ENCODE measurements at regions not wholly inside any gene's neighbourhood (a gene's known extent, or its start where the extent isn't known, plus 50 kb on each side); places are given as distances from the start of the nearest gene placed in this dataset.
"Not testable (repeated sequence)": the region's sequence is repeated elsewhere in the genome, so short reads cannot be mapped to it uniquely, and the experiment has no call there.

DNA sequence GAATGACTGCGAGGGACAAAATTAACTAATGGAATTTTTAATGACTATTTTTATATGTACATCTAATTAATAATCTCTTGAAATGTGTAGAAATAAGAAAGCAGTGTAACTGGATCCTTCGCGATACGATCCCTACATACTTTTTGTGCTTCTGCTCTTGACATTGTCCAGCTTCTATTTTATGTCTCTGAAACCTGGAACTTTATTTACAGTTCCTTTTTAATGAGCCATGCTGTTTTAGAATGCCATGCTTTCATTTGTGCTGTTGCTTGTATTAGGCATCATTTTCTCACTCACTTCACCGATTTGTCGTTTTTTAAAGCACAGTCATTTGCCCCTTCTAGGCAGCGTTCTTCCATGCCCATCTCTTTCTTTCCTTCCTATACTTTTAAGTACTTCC, 301.3 kb downstream of the EDEM1 start:
- DNase-seq: no peak

DNA sequence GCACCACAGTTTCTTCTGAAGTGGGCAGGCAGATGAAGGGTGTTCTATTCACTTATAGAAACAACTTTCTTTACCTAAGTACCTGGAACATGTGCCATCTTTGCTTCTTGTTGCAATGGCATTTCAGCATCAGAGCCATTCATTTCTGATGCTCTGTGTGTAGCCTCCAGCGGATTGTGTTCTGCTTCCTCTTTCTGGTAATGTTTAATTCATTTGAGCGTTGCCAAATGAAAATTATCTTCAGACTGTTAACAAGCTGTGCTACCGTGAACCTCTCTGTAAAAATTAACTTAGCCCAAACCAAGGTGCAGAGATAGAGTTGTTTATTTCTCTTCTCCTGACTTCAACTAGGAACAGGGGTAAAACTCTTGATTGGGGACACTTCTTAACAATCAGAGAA, 302.0 kb downstream of the EDEM1 start:
- no peak for DNase-seq

DNA sequence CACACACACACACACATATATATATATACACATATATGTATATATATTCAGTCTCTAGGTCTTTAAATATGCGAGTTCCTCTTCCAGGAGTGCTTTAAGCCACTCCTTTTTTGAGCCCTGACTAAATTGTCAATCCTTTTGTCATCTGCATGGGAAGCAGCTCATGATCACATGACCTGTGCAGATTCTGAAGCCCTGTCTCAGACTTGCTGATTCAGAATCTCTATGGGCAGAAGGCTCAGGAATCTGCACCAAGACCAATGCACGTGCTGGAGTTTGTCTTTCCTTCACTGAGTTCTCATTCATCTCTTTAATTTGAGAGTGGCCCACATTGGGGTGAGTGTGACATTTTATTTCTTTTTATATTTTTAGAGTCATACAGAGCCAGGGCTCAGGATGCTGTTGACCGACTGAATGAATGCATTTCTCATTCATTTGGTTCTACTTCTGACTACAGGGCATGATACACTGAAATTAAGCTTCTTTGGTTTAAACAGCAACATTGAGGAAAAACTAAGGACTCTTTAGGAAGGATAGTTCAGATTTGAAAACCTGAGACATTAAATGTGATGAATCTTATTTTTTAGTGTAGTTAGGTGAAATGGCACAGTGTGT, 307.5 kb downstream of the EDEM1 start:
- no peak for DNase-seq

DNA sequence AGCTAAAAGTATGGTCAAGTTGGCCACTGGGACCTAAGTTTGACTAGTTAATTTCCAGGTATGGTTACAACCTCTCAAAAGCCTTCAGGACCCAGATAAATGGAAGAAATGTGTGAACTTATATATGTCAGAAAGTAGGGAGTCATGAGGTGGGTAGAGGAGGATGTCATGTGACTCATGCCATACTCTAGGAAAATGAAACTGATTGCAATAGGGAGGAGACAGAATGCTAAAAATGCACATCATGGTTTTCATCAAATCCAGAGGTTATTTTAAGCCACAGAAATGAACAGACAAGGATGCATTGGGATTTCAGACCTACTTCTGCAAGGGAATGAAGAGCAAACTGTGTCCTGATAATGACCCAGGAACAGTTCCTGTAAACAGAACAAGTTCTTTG, 310.0 kb downstream of the EDEM1 start:
- no peak for DNase-seq

DNA sequence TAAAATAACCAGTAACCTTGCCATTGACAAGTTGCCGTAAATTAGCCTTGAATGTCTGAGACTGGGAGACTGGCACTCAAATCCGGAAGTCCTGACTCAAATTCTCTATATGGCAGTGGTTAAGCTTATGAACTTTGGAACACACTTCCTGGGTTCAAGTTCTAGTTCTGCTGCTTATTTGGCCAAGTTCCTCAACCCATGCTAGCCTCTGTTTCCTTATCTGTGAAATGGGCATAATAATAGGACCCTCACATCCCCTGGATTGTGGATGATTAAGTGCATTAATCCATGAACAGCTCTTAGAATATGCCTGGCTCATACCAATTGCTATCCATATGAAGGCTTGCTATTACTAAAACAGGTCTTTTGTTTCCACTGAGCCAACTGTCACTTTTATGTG, 311.5 kb downstream of the EDEM1 start:
- DNase-seq: no peak

DNA sequence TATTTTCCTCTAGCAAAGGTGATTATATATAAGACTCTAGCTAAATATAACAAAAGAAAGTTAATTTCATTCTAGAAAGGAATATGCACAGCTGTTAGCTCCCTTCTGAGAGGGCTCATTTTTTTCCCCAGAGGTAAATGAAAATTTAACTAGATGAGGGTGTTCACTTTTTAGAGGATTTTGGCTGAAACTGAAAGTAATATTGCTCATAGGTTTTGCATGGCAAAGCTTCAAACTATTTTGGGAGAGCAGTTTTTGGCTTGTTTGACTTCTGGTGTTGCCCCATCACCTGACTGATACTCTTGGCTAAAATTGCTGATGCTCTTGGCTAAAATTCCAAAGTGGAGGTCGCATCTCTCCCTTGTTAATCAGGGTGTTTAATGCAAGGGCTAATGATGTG, 311.9 kb downstream of the EDEM1 start:
- no peak for DNase-seq

DNA sequence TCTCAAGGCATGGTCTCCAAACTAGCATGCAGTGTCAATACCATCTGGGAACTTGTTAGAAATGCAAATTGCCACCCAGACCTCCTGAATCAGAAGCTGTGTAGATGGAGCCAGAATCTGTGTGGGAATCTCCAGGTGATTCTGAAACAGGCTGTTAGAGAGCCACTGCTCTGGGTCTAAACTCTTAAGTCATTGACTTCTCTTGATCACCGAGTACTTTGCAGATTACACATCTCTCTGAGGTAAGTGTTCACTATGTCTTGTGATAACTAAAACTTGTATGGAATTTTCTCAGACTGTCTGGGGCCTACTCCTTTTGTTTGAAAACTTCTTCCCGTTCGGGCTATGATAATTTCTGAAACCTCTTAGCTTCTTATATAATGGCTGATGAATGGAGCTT, 315.6 kb downstream of the EDEM1 start:
- DNase-seq: no peak

DNA sequence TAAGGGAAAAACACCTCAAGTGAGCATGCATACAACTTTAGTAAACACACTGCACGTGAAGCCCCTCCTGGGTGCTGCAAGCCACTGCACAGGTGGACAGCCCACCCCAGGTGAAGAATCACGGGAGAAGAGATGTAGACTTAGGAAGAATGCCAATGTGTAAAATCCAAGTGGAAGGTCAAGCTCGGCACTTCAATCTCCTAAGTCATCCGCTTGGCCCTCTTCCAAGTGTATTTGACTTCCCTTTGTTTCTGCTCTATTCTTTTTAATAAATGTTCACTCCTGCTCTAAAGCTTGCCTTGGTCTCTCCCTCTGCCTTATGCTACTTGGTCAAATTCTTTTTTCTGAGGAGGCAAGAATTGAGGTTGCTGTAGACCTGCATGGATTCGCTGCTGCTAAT, 316.6 kb downstream of the EDEM1 start:
- no peak for DNase-seq

DNA sequence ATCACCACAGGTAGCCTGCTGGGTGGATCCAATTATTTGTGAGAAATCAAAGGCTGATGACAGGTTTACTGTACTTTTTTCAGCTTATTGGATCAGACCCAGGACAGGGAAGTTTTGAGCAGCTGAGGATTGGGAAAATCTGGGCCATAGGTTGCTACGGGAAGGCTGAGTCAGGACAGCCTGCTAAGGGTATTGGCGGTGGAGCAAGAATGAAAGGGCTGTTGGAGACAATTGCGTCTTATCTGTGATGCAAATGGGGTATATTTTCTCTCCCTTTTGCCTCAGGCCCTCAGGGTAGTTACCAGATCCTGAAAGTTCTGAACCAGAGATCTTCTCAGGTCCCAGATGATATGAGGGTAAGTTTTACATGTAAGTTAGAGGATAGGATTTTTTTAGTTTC, 317.7 kb downstream of the EDEM1 start:
- no peak for DNase-seq

DNA sequence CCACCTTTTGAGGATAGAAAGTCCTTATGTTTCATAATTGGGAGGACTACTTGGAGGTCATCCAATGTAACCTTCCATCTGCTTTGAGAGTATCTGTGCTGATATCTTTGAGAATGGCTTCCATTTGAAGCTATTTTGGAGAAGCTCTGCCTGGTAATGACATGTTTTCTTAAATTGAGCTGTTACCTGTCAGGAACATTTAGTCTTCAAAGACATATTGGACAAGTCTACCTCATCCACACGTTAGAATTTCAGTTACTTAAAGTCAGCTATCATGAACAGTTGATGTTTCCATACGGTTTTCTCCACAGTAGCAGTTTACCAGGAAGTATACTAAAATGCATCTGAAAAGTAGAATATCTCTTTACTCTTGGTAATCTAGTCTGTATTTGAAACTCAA, 318.5 kb downstream of the EDEM1 start:
- no peak for DNase-seq

DNA sequence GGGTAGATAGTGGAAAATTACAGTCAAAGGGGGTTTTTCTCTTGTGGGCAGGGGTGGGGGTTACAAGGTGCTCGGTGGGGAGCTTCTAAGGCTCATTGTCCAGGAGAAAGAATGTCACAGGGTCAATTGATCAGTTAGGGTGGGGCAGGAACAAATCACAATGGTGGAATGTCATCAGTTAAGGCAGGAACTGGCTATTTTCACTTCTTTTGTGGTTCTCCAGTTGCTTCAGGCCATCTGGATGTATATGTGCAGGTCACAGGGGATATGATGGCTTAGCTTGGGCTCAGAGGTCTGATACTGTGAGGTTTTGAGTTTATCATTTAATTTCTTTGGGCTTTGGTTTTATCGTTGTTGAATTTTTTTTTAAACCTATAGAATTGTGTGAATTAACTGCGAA, 321.4 kb downstream of the EDEM1 start:
- not testable (repeated sequence) for DNase-seq

DNA sequence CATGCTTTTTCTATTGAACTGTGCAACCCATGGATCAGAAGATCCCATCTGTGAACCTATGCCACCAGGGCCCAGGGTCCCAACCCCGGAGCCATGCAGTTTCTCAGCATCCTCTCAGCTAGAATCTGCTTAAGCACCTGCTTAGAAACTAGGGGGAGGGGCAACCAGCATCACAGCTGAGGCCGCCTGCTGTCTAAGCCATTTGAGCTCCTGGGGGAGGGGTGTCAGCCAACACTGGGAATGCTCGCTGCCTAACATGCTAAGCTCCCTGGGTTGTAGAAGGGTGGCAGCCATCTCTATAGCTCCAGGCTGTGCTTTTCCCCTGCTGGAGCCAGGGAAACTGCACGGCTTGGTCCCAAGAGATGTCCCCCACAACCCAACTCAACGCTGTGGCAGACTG, 322.8 kb downstream of the EDEM1 start:
- DNase-seq: no peak

DNA sequence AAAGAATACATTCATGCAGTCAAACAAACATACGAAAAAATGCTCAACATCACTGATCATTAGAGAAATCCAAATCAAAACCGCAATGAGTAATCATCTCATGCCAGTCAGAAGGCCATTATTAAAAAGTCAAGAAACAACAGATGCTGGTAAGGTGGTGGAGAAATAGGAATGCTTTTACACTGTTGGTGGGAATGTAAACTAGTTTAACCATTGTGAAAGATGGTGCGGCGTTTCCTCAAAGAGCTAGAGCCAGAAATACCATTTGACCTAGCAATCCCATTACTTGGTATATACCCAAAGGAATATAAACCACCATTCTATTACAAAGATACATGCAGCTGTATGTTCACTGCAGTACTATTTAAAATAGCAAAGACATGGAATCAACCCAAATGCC, 330.4 kb downstream of the EDEM1 start:
- DNase-seq: no peak

DNA sequence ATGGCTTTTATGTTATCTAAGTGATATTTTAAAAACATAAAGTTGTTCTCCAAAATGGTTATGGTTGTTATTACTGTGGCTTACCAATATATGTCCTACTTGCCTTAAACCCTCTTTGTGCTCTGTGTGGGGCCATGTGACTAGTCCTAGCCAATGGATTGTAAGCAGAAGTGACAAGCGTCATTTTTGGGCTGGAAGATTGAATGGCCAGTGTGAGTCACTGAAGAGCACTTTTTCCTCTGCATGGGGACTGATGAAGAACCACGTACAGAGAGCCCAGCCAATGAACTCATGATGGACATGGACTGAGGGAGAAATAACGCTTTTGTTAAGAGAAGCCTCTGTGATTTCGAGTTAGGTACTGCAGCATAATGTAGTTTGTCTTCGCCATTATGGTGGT, 332.7 kb downstream of the EDEM1 start:
- DNase-seq: no peak

DNA sequence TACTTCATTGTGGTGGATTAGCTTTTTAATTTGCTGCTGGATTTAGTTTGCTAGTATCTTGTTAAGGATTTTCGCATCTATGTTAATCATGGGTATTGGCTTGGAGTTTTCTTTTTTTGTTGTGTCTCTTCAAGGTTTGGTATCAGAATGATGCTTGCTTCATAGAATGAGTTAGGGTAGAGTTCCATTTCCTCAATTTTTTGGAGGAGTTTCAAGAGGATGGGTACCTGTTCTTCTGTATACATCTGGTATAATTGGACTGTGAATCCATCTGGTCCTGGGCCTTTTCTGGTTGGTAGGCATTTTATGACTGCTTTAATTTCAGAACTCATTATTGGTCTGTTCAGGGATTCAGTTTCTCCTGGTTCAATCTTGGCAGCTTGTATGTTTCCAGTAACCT, 335.6 kb downstream of the EDEM1 start:
- DNase-seq: no peak

DNA sequence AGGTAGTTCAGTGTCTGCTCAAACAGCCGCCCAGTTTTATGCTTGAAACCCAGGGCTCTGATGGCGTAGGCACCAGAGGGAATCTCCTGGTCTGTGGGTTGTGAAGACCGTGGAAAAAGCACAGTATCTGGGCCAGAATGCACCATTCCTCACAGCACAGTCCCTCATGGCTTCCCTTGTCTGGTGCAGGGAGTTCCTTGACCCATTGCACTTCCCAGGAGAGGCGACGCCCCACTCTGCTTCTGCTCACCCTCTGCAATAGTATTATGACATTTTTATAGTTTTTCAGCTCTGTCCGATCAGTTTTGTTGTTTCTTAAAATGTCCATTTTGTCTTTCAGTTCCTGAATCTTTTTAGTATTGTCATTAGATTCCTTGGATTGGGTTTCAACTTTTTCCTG, 343.5 kb downstream of the EDEM1 start:
- DNase-seq: no peak

DNA sequence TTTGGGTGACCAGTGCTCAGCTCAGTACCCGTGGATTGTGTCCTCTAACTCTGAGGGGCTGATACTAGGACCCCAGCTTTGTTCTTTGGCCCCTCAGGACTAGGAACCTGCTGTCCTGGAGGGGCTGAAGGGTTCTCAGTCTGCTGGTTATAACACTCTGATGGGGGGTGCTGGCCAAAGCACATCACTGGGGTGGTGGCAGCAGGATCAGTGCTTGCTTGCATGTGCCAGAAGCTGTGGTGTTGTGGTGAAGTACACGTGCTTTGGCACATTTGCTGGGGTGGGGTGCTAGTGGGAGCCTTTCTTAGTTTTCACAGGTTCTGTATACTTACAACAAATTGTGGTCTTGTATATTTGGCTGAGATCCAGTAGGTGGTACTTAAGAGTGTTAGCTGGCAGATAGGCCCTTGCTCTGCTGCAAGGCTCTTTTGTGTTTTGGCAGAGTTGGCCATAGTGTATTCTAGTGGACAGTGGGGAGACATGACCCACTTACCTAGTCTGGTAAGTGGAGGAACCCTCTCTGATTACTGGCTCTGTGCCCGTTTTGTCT, 344.3 kb downstream of the EDEM1 start:
- DNase-seq: no peak

DNA sequence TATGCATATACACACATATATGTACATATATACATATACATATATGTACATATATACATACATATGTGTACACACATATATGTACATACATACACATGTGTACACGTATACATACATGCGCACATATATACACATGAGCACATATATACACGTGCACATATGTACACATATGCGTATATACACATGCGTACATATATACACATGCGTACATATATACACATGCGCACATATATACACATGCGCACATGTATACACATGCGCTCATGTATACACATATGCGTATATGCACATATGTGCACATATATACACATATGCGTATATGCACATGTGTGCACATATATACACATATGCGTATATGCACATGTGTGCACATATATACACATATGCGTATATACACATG, 353.0 kb downstream of the EDEM1 start:
- DNase-seq: no peak

DNA sequence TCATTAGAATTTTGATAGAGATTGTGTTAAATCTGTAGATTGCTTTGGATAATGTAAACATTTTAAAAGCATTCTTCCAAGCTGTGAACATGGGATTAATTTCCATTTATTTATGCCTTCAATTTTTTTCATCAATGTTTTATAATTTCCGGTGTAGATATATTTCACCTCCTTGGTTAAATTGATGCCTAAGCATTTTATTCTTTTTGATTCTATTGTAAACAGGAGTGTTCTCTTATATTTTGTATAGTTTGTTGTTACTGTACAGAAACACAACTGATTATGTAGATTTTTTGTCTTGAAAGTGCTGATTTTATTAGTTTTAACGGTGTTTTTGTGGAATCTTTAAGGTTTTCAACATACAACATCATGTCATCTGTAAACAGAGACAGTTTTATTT, 355.0 kb downstream of the EDEM1 start:
- no peak for DNase-seq

DNA sequence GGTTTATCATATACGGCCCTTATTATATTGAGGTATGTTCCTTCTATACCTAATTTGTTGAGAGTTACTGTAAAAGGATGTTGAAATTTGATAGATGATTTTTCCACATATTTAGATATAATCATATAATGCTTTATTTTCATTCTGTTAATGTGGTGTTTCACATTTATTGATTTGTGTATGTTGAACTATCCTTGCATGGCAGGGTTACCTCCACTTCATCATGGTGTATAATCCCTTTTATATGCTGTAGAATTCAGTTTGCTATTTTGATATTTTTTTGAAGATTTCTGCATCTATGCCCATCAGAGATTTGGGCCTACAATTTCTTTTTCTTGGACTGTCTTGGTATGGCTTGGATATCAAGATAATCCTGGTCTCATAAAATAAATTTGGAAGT, 355.5 kb downstream of the EDEM1 start:
- DNase-seq: no peak

DNA sequence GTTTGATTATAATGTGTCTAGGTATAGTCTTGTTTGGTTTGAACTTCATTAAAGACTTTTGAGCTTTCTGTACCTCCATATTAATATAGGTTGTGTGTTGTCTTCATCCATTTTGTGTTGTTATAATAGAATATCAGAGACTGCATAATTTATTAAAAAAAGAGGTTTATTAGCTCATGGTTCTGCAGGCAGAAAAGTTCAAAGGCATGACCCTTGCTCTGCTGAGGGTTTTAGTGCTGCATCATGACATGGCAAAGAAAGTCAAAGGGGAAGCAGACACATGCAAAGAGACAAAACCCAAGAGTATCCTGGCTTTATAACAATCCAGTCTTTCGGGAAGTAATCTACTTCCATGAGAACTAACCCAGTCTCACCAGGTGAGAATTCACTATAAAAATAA, 358.2 kb downstream of the EDEM1 start:
- DNase-seq: no peak

DNA sequence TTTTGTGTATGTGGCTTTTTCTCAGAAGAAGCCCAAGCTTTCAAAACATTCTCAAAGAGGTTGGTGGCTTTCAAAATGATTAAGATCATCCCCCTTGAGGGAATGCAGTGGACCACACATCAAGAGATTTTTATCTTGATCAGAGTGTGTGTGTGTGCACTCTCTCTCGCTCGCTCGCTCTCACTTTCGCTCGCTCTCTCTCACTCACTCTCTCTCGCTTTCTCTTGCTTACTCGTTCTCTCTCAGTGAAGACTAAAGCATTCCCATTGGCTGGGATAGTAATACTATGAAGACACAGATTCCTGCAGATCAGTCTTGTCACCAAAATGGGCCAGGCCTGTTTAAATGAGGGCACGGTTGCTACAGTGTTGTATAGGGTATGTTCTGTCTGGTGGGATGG, 365.7 kb downstream of the EDEM1 start:
- DNase-seq: no peak

DNA sequence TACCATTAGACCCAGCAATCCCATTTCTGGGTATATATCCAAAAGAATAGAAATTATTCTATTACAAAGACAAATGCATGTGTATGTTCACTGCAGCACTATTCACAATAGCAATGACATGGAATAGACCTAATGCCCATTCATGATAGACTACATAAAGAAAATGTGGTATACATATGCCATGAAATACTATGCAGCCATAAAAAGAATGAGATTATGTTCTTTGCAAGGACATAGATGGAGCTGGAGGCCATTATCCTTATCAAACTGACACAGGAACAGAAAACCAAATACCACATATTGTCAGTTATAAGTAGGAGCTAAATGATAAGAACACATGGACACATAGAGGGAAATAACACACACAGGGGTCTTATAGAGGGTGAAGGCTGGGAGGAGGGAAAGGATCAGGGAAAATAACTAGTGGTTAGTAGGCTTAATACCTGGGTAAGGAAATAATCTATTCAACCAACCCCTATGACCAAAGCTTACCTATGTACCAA, 366.8 kb downstream of the EDEM1 start:
- no peak for DNase-seq

DNA sequence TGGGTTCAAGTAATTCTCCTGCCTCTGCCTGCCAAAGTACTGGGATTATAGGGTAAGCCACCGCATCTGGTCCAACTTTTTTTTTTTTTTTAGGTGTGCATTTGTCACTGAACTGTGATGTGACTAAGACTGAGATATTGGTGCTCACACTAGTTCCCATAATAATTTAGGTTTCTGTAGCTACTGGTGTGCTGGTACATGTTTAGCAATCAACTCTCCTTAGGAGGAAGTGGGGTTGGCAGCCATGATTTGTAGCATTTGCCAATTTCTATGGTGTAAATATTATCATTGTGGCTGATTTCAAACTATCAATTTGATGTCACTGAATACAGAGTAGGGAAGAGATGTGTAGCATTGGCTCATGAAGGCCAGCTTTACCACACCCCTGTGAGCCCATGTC, 372.7 kb downstream of the EDEM1 start:
- no peak for DNase-seq

DNA sequence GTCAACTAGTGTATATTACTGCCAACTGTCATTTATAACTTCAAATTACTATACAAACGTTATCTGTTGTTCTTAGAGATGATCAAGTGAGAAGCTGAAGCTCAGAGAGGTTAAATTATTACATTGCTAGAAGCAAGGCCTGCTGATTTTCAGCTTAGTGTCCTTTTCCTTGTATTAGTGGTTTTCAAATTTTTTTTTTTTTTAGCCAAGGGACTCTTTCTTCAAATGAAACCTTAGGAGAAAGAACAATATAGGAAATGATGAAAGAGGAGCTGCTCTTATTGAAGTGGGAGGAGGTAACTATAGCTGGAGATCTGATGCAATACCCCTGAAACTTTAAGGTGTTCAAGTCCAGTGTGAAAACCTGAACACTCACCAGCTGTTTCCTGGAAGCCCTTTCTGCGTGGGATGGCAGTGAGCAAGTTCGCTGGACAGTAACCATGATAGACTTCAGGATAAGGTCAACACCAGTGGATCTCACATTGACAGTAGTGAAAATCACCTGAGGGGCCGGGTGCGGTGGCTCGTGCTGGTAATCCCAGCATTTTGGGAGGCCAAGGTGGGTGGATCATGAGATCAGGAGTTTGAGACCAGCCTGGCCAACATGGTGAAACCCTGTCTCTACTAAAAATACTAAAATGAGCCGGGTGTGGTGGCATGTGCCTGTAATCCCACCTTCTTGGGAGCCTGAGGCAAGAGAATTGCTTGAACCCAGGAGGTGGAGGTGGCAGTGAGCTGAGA, 376.2 kb downstream of the EDEM1 start:
- DNase-seq: no peak

Data from NCI-H774 (cell line).